ENCODE measurements at regions not wholly inside any gene's neighbourhood (a gene's known extent, or its start where the extent isn't known, plus 50 kb on each side); places are given as distances from the start of the nearest gene placed in this dataset.
A peak's percentile ranks its signal among the peaks of the same experiment; 100 is the strongest.

DNA sequence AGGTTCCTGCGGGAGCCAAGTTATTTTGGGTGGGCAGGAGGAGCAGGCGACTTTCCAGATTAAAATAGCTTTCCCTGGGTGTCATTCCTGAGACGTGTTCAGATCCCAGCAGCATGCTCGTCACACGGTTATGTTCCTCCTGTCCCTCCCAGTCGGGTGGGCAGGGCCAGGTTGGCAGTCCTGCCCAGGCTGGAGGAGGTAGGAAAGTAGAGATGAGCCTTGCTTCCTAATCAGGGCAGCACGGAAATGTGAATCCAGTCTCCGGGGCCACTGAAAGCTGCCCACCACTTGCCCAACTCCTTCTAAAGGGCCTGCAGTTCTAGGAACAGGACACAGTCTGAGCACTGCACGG, 137.0 kb downstream of the MRPL14 start:
- Histone ChIP-seq H3K27me3 (ENCODE audit: control insufficient read depth in 1 of 2, insufficient read depth in 2 of 2, low read length in 2 of 2) (no peaks in the 10 kb centered on the region), H3K4me3 (ENCODE audit: low read depth in 1 of 2, low read length in 2 of 2) (peak overlapping the region in 1 of 2 donors; percentile 1), H3K36me3 (ENCODE audit: control insufficient read depth in 1 of 2, insufficient read depth in 2 of 2, low read length in 2 of 2) (no peaks in the 10 kb centered on the region), H3K9ac (ENCODE audit: low read depth in 1 of 2, low read length in 2 of 2) (peak overlapping the region in 1 of 2 donors; percentile 12), H3K27ac (ENCODE audit: low read depth, low read length) (peak overlapping the region; percentile 58), H3K9me3 (ENCODE audit: control insufficient read depth in 1 of 2, low read length in 2 of 2) (no peaks in the 10 kb centered on the region), H3K4me1 (ENCODE audit: control insufficient read depth in 1 of 2, insufficient read depth in 2 of 2, low read length in 2 of 2) (peaks cover 16 to 21% of the 10 kb centered on the region in 2 donors)

DNA sequence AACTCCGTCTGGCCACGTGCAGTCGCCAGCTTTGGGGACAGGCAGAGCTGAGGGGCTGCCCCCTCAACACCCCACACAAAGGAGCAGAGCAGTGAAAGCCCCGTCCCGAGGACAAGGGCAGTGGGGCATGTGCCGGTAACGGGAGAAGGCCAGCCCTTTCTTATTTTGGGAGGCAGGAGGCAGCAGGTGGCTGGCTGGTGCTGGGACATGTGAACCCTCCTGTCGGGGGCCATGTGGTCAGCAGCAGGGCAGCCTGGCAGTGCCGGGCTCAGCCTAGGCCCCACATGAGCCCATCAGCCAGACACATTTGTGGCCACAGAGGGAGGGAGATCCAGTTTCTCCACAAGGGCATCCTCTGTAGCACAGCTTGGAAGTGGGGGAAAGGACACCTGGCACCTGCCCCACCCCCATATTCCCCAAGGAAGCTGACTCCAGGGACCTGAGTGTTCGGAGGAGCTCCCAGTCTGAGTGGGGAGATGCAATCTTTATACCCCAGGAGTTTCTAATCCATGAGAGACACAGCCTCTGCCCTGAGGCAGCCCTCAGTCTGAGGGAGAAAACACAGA, 137.6 kb downstream of the MRPL14 start:
- Histone ChIP-seq H3K27ac (ENCODE audit: low read depth, low read length) (no peak overlapping the region), H3K27me3 (ENCODE audit: control insufficient read depth in 1 of 2, insufficient read depth in 2 of 2, low read length in 2 of 2) (no peaks in the 10 kb centered on the region), H3K36me3 (ENCODE audit: control insufficient read depth in 1 of 2, insufficient read depth in 2 of 2, low read length in 2 of 2) (no peaks in the 10 kb centered on the region), H3K9ac (ENCODE audit: low read depth in 1 of 2, low read length in 2 of 2) (no peak overlapping the region), H3K4me3 (ENCODE audit: low read depth in 1 of 2, low read length in 2 of 2) (no peak overlapping the region), H3K4me1 (ENCODE audit: control insufficient read depth in 1 of 2, insufficient read depth in 2 of 2, low read length in 2 of 2) (peaks cover 16 to 21% of the 10 kb centered on the region in 2 donors), H3K9me3 (ENCODE audit: control insufficient read depth in 1 of 2, low read length in 2 of 2) (no peaks in the 10 kb centered on the region)

DNA sequence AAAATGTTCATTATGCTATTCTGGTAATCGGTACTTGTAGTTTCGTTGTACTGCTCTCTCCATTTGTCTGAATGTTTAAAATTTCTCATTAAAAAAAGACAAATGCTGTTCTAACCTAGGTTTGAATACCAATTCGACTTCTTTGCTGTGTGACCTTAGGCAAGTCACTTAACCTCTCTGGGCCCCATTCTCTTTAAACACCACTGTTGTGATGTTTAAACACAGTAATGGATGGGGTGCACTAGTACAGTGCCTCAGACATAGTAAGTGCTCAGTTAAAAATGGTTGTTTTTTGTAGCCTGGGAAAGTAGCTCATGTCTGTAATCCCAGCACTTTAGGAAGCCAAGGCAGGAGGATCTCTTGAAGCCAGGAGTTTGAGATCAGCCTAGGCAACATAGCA, 138.5 kb downstream of the MRPL14 start:
- no peaks in the 10 kb centered on the region for H3K36me3 ChIP-seq (ENCODE audit: control insufficient read depth in 1 of 2, insufficient read depth in 2 of 2, low read length in 2 of 2)
- no peaks in the 10 kb centered on the region for H3K9me3 ChIP-seq (ENCODE audit: control insufficient read depth in 1 of 2, low read length in 2 of 2)
- no peaks in the 10 kb centered on the region for H3K27me3 ChIP-seq (ENCODE audit: control insufficient read depth in 1 of 2, insufficient read depth in 2 of 2, low read length in 2 of 2)
- H3K27ac ChIP-seq (ENCODE audit: low read depth, low read length), result no peak overlapping the region
- no peak overlapping the region for H3K9ac ChIP-seq (ENCODE audit: low read depth in 1 of 2, low read length in 2 of 2)
- H3K4me3 ChIP-seq (ENCODE audit: low read depth in 1 of 2, low read length in 2 of 2), result no peak overlapping the region
- peaks cover 16 to 21% of the 10 kb centered on the region in 2 donors for H3K4me1 ChIP-seq (ENCODE audit: control insufficient read depth in 1 of 2, insufficient read depth in 2 of 2, low read length in 2 of 2)

DNA sequence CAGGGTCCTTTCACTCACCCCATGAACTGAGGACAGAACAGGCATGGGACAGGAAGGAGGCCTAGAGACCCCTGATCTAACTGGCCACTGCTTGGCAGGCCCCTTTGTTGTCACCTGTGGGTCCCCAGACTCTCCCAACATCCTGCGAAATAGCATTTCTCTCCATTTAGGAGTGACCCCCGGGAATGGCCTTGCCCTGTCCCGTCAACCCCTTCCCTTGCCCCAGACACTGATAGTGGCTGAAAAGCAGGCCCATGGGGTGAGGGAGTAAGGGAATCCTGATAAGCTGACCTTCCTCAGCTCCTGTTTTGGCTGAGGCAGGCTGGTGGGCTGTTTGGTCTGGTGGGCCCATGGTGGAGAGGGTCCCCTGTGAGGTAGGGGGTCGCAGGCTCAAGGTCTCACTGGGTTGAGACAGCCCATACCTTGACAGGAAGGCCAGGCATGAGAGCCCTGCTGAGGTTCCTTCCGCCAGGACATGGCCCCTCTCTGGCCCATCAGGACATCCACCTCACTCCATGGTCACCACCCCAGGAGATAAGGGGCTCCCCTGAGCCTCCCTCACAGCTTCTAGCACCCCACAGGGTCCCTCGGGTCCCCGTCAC, 139.3 kb downstream of the MRPL14 start:
- H3K27ac ChIP-seq (ENCODE audit: low read depth, low read length), result no peak overlapping the region
- H3K9ac ChIP-seq (ENCODE audit: low read depth in 1 of 2, low read length in 2 of 2), result no peak overlapping the region
- H3K9me3 ChIP-seq (ENCODE audit: control insufficient read depth in 1 of 2, low read length in 2 of 2), result no peaks in the 10 kb centered on the region
- peaks cover 16 to 21% of the 10 kb centered on the region in 2 donors for H3K4me1 ChIP-seq (ENCODE audit: control insufficient read depth in 1 of 2, insufficient read depth in 2 of 2, low read length in 2 of 2)
- no peaks in the 10 kb centered on the region for H3K27me3 ChIP-seq (ENCODE audit: control insufficient read depth in 1 of 2, insufficient read depth in 2 of 2, low read length in 2 of 2)
- H3K4me3 ChIP-seq (ENCODE audit: low read depth in 1 of 2, low read length in 2 of 2), result no peak overlapping the region
- no peaks in the 10 kb centered on the region for H3K36me3 ChIP-seq (ENCODE audit: control insufficient read depth in 1 of 2, insufficient read depth in 2 of 2, low read length in 2 of 2)

DNA sequence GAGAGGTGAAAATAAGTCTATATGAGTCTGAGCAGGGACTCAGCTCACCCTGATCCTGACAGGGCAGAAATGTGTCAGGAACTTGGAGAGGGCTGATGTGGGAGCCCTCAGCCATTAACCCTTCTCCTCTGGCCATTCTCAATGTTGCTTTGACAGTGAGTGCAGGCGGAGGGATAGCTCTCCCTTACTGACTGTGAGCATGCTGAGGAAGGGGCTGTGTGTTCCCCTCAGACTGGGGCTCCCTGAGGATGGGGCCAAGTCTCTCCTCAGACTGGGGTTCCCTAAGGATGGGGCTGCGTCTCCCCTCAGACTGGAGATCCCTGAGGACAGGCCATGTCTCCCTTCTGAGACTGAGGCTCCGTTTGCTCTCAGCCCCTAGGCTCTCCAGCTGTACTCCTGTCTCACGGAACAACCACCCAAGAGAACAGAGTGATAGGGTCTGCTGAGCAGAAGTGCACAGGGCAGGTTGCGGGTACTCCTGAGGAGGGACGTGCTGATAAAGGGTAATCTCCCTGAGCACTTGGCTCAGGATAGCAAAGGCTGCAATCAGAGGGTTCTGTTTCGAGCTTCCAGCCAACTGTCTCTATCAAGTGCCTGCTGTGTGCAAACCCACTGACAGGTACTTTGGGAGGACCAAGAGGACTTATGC, 141.0 kb downstream of the MRPL14 start:
- Histone ChIP-seq H3K4me3 (ENCODE audit: low read depth in 1 of 2, low read length in 2 of 2) (no peak overlapping the region), H3K27ac (ENCODE audit: low read depth, low read length) (no peak overlapping the region)

DNA sequence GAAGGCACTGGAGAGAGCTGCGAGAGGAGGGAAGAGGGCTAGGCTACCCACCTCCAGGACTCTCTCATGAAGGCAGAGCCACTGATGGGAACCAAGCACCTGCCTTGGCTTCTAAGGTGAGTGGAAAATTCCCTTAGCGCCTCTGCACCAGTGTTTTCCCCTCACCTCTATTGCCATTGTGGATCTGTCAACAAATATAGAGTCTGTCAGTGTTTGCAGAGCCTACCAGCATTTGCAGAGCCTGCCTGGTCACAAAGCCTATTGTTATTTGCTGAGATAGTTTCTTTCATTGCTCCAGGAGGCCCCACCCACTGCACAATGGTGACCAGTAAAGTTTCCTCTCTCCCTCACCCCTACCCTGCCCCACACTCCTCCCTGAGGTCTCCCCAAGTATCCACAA, 141.9 kb downstream of the MRPL14 start:
- Histone ChIP-seq H3K9me3 (ENCODE audit: control insufficient read depth in 1 of 2, low read length in 2 of 2) (no peaks in the 10 kb centered on the region), H3K36me3 (ENCODE audit: control insufficient read depth in 1 of 2, insufficient read depth in 2 of 2, low read length in 2 of 2) (no peaks in the 10 kb centered on the region), H3K4me3 (ENCODE audit: low read depth in 1 of 2, low read length in 2 of 2) (no peak overlapping the region), H3K9ac (ENCODE audit: low read depth in 1 of 2, low read length in 2 of 2) (no peak overlapping the region), H3K27me3 (ENCODE audit: control insufficient read depth in 1 of 2, insufficient read depth in 2 of 2, low read length in 2 of 2) (peaks cover 0 to 3% of the 10 kb centered on the region in 2 donors), H3K4me1 (ENCODE audit: control insufficient read depth in 1 of 2, insufficient read depth in 2 of 2, low read length in 2 of 2) (peaks cover 6 to 10% of the 10 kb centered on the region in 2 donors), H3K27ac (ENCODE audit: low read depth, low read length) (no peak overlapping the region)

More for the DNA sequence above, 141.0 kb downstream of the MRPL14 start:
- Histone ChIP-seq H3K9me3 (ENCODE audit: control insufficient read depth in 1 of 2, low read length in 2 of 2) (no peaks in the 10 kb centered on the region), H3K9ac (ENCODE audit: low read depth in 1 of 2, low read length in 2 of 2) (no peak overlapping the region), H3K4me1 (ENCODE audit: control insufficient read depth in 1 of 2, insufficient read depth in 2 of 2, low read length in 2 of 2) (peaks cover 16 to 19% of the 10 kb centered on the region in 2 donors), H3K27me3 (ENCODE audit: control insufficient read depth in 1 of 2, insufficient read depth in 2 of 2, low read length in 2 of 2) (peaks cover 0 to 3% of the 10 kb centered on the region in 2 donors), H3K36me3 (ENCODE audit: control insufficient read depth in 1 of 2, insufficient read depth in 2 of 2, low read length in 2 of 2) (no peaks in the 10 kb centered on the region)

DNA sequence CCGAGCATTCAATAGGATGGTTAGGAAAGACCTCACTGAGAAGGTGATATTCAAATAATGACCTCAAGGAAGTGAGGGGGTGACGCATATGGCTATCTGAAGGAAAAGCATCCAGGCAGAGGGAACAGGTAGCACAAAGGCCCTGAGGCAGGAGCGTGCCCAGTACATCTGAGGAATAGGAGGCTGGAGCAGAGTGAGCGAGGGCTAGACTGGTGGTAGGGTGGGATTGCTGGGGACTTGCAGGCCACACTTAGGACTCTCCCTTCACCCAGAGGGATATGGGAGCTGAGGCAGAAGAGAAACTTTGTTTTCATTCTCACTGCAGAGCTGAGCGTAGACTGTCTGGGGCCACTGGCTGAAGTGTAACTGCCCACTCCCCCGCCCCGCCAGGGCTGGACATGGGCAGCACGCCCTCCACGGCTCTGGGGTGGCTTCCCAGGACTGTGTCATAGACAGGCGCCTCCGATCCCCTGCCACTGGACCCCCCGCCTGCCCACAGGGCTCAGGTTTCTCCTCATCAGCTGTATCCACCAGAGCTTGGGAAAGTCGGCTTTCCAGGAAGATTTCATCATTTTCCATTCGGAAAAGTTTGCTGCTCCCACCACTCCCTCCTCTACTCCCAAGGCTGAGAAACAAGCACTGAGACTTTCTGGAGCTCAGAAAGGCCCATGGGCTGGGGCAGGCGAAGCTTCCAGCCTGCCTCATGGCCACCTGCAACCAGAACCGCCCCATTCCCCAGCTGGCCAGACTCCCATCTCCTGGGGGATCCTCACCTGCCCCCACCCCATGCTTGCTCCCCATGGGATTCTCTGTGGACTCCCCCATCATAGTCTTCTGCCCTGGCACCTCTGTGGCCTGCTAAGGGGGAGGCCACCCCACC, 142.6 kb downstream of the MRPL14 start:
- Histone ChIP-seq H3K9me3 (ENCODE audit: control insufficient read depth in 1 of 2, low read length in 2 of 2) (no peaks in the 10 kb centered on the region), H3K4me3 (ENCODE audit: low read depth in 1 of 2, low read length in 2 of 2) (no peak overlapping the region), H3K9ac (ENCODE audit: low read depth in 1 of 2, low read length in 2 of 2) (no peak overlapping the region), H3K27ac (ENCODE audit: low read depth, low read length) (no peak overlapping the region), H3K4me1 (ENCODE audit: control insufficient read depth in 1 of 2, insufficient read depth in 2 of 2, low read length in 2 of 2) (peaks cover 0 to 3% of the 10 kb centered on the region in 2 donors), H3K27me3 (ENCODE audit: control insufficient read depth in 1 of 2, insufficient read depth in 2 of 2, low read length in 2 of 2) (peaks cover 0 to 3% of the 10 kb centered on the region in 2 donors), H3K36me3 (ENCODE audit: control insufficient read depth in 1 of 2, insufficient read depth in 2 of 2, low read length in 2 of 2) (no peaks in the 10 kb centered on the region)

DNA sequence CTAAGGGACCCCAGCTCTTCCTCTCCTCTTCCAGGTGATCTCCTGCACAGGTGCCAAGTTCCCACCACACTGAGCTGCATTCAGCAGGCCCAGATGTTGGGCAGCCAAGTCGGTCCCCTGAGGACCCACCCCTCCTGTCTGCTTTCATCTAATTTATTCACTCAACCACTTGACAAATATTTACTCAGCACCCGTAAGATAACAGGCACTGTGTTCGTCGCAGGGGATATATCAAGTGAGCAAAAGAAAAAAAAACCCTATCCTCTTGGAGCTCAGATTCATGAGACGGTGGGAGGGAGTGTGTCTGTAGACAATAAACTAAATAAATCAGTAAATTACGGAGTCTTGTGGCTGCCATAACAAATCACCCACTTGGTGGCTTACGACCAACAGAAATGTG, 143.6 kb downstream of the MRPL14 start:
- Histone ChIP-seq H3K4me1 (ENCODE audit: control insufficient read depth in 1 of 2, insufficient read depth in 2 of 2, low read length in 2 of 2) (no peaks in the 10 kb centered on the region), H3K9me3 (ENCODE audit: control insufficient read depth in 1 of 2, low read length in 2 of 2) (no peaks in the 10 kb centered on the region), H3K9ac (ENCODE audit: low read depth in 1 of 2, low read length in 2 of 2) (no peak overlapping the region), H3K4me3 (ENCODE audit: low read depth in 1 of 2, low read length in 2 of 2) (no peak overlapping the region), H3K27ac (ENCODE audit: low read depth, low read length) (no peak overlapping the region), H3K36me3 (ENCODE audit: control insufficient read depth in 1 of 2, insufficient read depth in 2 of 2, low read length in 2 of 2) (no peaks in the 10 kb centered on the region), H3K27me3 (ENCODE audit: control insufficient read depth in 1 of 2, insufficient read depth in 2 of 2, low read length in 2 of 2) (peaks cover 0 to 3% of the 10 kb centered on the region in 2 donors)

DNA sequence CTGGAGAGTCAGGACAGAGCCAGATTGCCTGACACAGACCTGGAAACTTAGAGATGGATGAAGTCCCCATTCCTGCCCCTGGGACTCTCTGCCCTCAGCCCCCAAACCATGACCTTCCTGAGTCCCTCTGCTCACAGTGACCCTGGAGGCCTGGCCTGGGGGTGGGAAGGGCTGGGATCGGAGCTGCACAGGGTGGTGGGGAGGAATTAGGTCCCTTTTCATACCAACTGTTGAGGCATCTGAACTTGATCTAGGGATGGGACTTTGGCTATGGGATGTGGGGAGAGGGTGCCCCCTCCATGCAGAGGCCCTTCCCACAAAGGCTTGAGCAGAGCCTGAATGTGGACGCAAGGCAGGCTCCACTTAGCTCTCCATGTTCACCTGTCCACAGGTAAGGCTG, 144.1 kb downstream of the MRPL14 start:
- H3K4me3 ChIP-seq (ENCODE audit: low read depth in 1 of 2, low read length in 2 of 2), result no peak overlapping the region
- no peak overlapping the region for H3K27ac ChIP-seq (ENCODE audit: low read depth, low read length)
- no peaks in the 10 kb centered on the region for H3K36me3 ChIP-seq (ENCODE audit: control insufficient read depth in 1 of 2, insufficient read depth in 2 of 2, low read length in 2 of 2)
- no peaks in the 10 kb centered on the region for H3K4me1 ChIP-seq (ENCODE audit: control insufficient read depth in 1 of 2, insufficient read depth in 2 of 2, low read length in 2 of 2)
- no peak overlapping the region for H3K9ac ChIP-seq (ENCODE audit: low read depth in 1 of 2, low read length in 2 of 2)
- H3K27me3 ChIP-seq (ENCODE audit: control insufficient read depth in 1 of 2, insufficient read depth in 2 of 2, low read length in 2 of 2), result peaks cover 0 to 3% of the 10 kb centered on the region in 2 donors
- H3K9me3 ChIP-seq (ENCODE audit: control insufficient read depth in 1 of 2, low read length in 2 of 2), result no peaks in the 10 kb centered on the region

All from duodenal mucosa (tissue), 2 donors.